Activated CD4-positive, alpha-beta T cell treated with anti-CD3 and anti-CD28 coated beads, Interleukin-2, Interleukin-6, amounts not matched to agents 100 ng/mL and 50 ng/mL, durations not matched to agents 16 hours and 8 hours (primary cell): ENCODE measurements at regions not wholly inside any gene's neighbourhood (a gene's known extent, or its start where the extent isn't known, plus 50 kb on each side); places are given as distances from the start of the nearest gene placed in this dataset.

ENCODE experiments used
- DNase-seq: peaks from one replicate; pipeline ENCODE4 v3.0.0-alpha.2; 2020

- no peak for DNase-seq
Observed at GRCh38 chr5:2257326-2258244, 374.9 kb upstream of the IRX4 start.

- DNase-seq, result no peak
Observed at GRCh38 chr5:2256691-2257280, 374.1 kb upstream of the IRX4 start.

- DNase-seq, result no peak
Observed at GRCh38 chr5:2255915-2256690, 373.4 kb upstream of the IRX4 start.

GRCh38 chr5:2254880-2255750 is 372.4 kb upstream of the IRX4 start:
- DNase-seq, result no peak

- DNase-seq, result no peak
Observed at GRCh38 chr5:2254406-2254805, 371.7 kb upstream of the IRX4 start.

GRCh38 chr5:2253040-2253975 is 370.6 kb upstream of the IRX4 start:
- DNase-seq, result no peak

GRCh38 chr5:2251751-2252150 is 369.0 kb upstream of the IRX4 start:
- no peak for DNase-seq

- no peak for DNase-seq
Observed at GRCh38 chr5:2251298-2251697, 368.6 kb upstream of the IRX4 start.

GRCh38 chr5:2250365-2250950 is 367.7 kb upstream of the IRX4 start:
- DNase-seq, result no peak

GRCh38 chr5:2249442-2249841 is 366.7 kb upstream of the IRX4 start:
- no peak for DNase-seq

- no peak for DNase-seq
Observed at GRCh38 chr5:2249026-2249425, 366.3 kb upstream of the IRX4 start.

GRCh38 chr5:2242539-2242938 is 359.8 kb upstream of the IRX4 start:
- DNase-seq, result no peak

GRCh38 chr5:2241842-2242241 is 359.1 kb upstream of the IRX4 start:
- DNase-seq, result no peak

GRCh38 chr5:2240118-2240904 is 357.6 kb upstream of the IRX4 start:
- no peak for DNase-seq

- no peak for DNase-seq
Observed at GRCh38 chr5:2239201-2239910, 356.6 kb upstream of the IRX4 start.

GRCh38 chr5:2238732-2239131 is 356.0 kb upstream of the IRX4 start:
- DNase-seq, result no peak

GRCh38 chr5:2227433-2227832 is 344.7 kb upstream of the IRX4 start:
- no peak for DNase-seq

GRCh38 chr5:2224689-2225088 is 342.0 kb upstream of the IRX4 start:
- no peak for DNase-seq

GRCh38 chr5:2223303-2223702 is 340.6 kb upstream of the IRX4 start:
- DNase-seq, result no peak
